Ovary (tissue), 7 donors: ENCODE measurements at regions not wholly inside any gene's neighbourhood (a gene's known extent, or its start where the extent isn't known, plus 50 kb on each side); places are given as distances from the start of the nearest gene placed in this dataset.
"Not testable (repeated sequence)": the region's sequence is repeated elsewhere in the genome, so short reads cannot be mapped to it uniquely, and the experiment has no call there.

ENCODE experiments used
- DNase-seq, 5 donors: peaks; one replicate each; pipeline ENCODE4 v3.0.0-alpha.2; 2019 to 2020
- H3K27ac ChIP-seq, 2 donors: fragments of 200-600 bp; one replicate each; pipeline versions ENCODE4 v1.5.1 to v1.8.0; 2019 to 2022
- H3K27me3 ChIP-seq: fragments of 200-600 bp; one replicate; pipeline ENCODE4 v1.8.0; 2022
- H3K36me3 ChIP-seq: fragments of 200-600 bp; sonication (generic); one replicate; pipeline ENCODE4 v1.5.1; 2019
- H3K4me1 ChIP-seq: one replicate; pipeline ENCODE4 v1.8.1; 2013; ENCODE audit warnings: mild to moderate bottlenecking, moderate library complexity; ENCODE audit not compliant: insufficient read depth
- H3K4me3 ChIP-seq: fragments of 200-600 bp; sonication (generic); one replicate; pipeline ENCODE4 v1.5.1; 2017
- H3K9me3 ChIP-seq, 2 donors: fragments of 200-600 bp in 1 of 2; sonication (generic) in 1 of 2; one replicate each; pipeline versions ENCODE4 v1.5.1 to v1.8.1; 2013 to 2019; ENCODE audit warnings: mild to moderate bottlenecking in 1 of 2, moderate library complexity in 1 of 2
- EP300 ChIP-seq: sonication (generic); formaldehyde crosslinking; IDR thresholded peaks from one replicate; pipeline ENCODE4 v1.6.1; 2017; ENCODE audit warnings: antibody characterized with exemption
- POLR2A ChIP-seq: fragments of 450-650 bp; IDR thresholded peaks from one replicate; pipeline ENCODE4 v1.6.1; 2017; ENCODE audit warnings: antibody characterized with exemption, mild to moderate bottlenecking, moderate library complexity
- WGBS, 3 donors: extraction: QIAGEN DNeasy Blood & Tissue Kit in 1 of 3; methylation state at CpG; one replicate each; pipeline versions ENCODE4 v1.1.5 to v1.1.7; 2013 to 2017; 5-methylcytosine and 5-hydroxymethylcytosine counted together
- intact Hi-C, 4 donors: fragments of 100-400 bp; cut with DNase I; formaldehyde crosslinking; loops; one replicate each; pipeline versions ENCODE4 v1.11.0 to v1.15.1; 2022 to 2023
- TF ChIP-seq, protein P1 (sequence below), 3 donors: fragments of 450-650 bp in 2 of 3; fragments of 200-600 bp in 1 of 3; IDR thresholded peaks; one replicate each; pipeline versions ENCODE4 v1.5.1 to v1.8.0; 2016 to 2022; ENCODE audit warnings: antibody characterized with exemption in 3 of 3, mild to moderate bottlenecking in 1 of 3
- donor health status: DM: no; HTN: no; CAD: no; lungs with moderate emphysema.
- donor health status: DM: no; HTN: no; CAD: no.
- donor health status: Bipolar disorder and iron deficiency.
- donor health status: DM: no; HTN: no; CAD: no.
- donor health status: DM: yes; HTN: yes; CAD: no.

- H3K4me3 ChIP-seq, result no peak overlapping the region
- intact Hi-C loops, result no loop called here
- no peaks in the 10 kb centered on the region for H3K9me3 ChIP-seq
- no peak overlapping the region for H3K27ac ChIP-seq
- no peaks in the 10 kb centered on the region for H3K27me3 ChIP-seq
- no peak for DNase-seq
- TF ChIP-seq POLR2A (no peak), EP300 (no peak)
- TF ChIP-seq, protein P1, sequence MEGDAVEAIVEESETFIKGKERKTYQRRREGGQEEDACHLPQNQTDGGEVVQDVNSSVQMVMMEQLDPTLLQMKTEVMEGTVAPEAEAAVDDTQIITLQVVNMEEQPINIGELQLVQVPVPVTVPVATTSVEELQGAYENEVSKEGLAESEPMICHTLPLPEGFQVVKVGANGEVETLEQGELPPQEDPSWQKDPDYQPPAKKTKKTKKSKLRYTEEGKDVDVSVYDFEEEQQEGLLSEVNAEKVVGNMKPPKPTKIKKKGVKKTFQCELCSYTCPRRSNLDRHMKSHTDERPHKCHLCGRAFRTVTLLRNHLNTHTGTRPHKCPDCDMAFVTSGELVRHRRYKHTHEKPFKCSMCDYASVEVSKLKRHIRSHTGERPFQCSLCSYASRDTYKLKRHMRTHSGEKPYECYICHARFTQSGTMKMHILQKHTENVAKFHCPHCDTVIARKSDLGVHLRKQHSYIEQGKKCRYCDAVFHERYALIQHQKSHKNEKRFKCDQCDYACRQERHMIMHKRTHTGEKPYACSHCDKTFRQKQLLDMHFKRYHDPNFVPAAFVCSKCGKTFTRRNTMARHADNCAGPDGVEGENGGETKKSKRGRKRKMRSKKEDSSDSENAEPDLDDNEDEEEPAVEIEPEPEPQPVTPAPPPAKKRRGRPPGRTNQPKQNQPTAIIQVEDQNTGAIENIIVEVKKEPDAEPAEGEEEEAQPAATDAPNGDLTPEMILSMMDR (IDR thresholded peaks at IDR 0.05), result no peak
- H3K36me3 ChIP-seq, result no peaks in the 10 kb centered on the region
- WGBS, 3 donors, result 83 to 89% (median 89%) methylated on average over 7 of the region's 7 CpGs
- no peaks in the 10 kb centered on the region for H3K4me1 ChIP-seq
These were observed 94.3 kb upstream of the ITGB1 start for GRCh38 chr10:33052263-33052875.

DNA sequence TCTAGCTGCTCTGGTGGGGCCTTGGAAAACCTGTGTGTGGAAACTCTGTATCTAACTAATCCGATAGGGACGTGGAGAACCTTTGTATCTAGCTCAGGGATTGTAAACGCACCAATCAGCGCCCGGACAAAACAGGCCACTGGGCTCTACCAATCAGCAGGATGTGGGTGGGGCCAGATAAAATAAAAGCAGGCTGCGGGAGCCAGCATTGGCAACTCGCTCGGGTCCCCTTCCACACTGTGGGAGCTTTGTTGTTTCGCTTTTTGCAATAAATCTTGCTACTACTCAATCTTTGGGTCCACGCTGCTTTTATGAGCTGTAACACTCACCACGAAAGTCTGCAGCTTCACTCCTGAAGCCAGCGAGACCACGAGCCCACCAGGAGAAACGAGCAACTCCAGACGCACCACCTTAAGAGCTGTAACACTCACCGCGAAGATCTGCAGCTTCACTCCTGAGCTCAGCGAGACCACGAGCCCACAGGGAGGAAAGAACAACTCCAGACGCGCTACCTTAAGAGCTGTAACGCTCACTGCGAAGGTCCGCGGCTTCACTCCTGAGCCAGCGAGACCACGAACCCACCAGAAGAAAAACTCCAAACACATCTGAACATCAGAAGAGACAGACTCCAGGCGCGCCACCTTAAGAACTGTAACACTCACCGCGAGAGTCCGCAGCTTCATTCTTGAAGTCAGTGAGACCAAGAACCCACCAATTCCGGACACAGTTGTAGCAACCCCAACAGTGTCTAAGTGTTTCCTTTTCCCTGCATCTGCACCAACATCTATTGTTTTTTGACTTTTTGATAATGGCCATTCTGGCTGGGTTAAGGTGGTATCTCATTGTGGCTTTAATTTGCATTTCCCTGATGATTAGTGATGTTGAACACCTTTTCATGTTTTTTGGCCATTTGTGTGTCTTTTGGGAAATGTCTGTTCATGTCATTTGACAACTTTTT is 92.2 kb upstream of the ITGB1 start:
- H3K36me3 ChIP-seq, H3K9me3 ChIP-seq, H3K27me3 ChIP-seq, H3K4me3 ChIP-seq, intact Hi-C loops, H3K4me1 ChIP-seq, H3K27ac ChIP-seq, DNase-seq: not testable (repeated sequence)
- WGBS, 3 donors, result 92 to 95% (median 93%) methylated on average over 33 of the region's 33 CpGs

DNA sequence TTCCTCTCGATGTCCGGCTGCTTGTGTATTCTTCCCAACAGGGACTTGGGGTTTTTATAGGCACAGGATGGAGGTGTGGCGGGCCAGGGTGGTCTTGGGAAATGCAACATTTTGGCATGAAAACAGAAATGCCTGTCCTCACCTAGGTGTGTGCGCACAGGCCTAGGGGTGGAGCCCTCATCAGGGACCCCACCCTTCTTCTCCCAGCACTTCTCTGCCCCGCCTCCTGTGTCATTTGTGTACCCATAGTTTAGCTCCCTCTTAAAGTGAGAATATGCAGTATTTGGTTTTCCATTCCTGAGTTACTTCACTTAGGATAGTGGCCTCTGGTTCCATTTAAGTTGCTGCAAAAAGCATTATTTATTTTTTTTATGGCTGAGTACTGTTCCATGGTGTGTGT is 90.2 kb upstream of the ITGB1 start:
- no peak for DNase-seq
- H3K36me3 ChIP-seq, result no peaks in the 10 kb centered on the region
- TF ChIP-seq POLR2A (no peak), EP300 (no peak)
- TF ChIP-seq, protein P1 (IDR thresholded peaks at IDR 0.05), result no peak
- intact Hi-C loops, result no loop called here
- H3K4me1 ChIP-seq, result no peaks in the 10 kb centered on the region
- H3K9me3 ChIP-seq, result no peaks in the 10 kb centered on the region
- H3K27ac ChIP-seq, result no peak overlapping the region
- WGBS, 3 donors, result 97 to 100% (median 99%) methylated on average over 5 of the region's 5 CpGs
- no peak overlapping the region for H3K4me3 ChIP-seq
- no peaks in the 10 kb centered on the region for H3K27me3 ChIP-seq

DNA sequence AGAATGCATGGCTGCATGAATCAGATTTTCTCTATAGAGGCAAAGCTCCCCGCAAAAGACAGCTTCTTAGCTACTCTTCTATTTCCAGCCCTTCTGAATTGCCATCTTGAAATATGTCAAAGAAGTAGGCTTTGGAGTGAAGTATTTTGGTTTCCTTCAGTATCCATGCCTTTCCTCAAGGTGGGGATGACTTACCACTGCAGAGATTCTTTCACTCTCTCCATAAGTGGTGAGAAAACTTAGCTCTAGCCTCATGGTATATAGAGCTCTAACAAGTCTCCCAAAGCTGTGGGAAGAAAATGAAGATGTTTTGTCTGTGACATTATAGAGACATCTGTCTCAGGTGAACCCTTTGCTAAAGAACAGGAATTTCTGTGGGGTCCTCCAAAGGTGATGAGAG is 89.6 kb upstream of the ITGB1 start:
- 90 to 96% (median 95%) methylated on average over 1 of the region's 1 CpG for WGBS, 3 donors
- intact Hi-C loops, result no loop called here
- no peaks in the 10 kb centered on the region for H3K36me3 ChIP-seq
- no peak for TF ChIP-seq POLR2A
- no peak for TF ChIP-seq EP300
- TF ChIP-seq, protein P1 (IDR thresholded peaks at IDR 0.05), result no peak
- no peak overlapping the region for H3K27ac ChIP-seq
- DNase-seq, result no peak
- H3K4me1 ChIP-seq, result no peaks in the 10 kb centered on the region
- H3K9me3 ChIP-seq, result no peaks in the 10 kb centered on the region
- no peak overlapping the region for H3K4me3 ChIP-seq
- H3K27me3 ChIP-seq, result no peaks in the 10 kb centered on the region

DNA sequence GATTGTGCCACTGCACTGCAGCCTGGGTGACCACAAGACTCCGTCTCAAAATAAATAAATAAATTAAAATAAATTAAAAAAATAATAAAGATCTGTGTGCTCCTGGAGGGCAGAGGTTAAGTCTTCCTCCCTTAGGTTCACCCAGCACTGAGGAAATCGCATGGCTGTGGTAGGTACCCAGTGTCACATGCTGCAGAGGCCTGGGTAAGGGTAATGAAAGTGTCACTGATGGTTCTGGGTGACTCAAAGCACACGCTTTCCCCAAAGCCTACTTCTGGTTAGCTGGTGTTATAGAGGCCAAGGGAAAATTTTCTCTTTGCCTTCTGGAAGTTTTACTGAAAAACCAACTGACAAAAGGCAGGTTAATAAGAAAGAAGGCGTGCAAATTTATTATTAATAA is 88.8 kb upstream of the ITGB1 start:
- TF ChIP-seq POLR2A (no peak), EP300 (no peak)
- TF ChIP-seq, protein P1 (IDR thresholded peaks at IDR 0.05), result no peak
- no peak overlapping the region for H3K4me3 ChIP-seq
- DNase-seq, result no peak
- no peak overlapping the region for H3K27ac ChIP-seq
- WGBS, 3 donors, result 93 to 96% (median 94%) methylated on average over 4 of the region's 4 CpGs
- H3K36me3 ChIP-seq, result no peaks in the 10 kb centered on the region
- intact Hi-C loops, result no loop called here
- no peaks in the 10 kb centered on the region for H3K9me3 ChIP-seq
- no peaks in the 10 kb centered on the region for H3K4me1 ChIP-seq
- H3K27me3 ChIP-seq, result no peaks in the 10 kb centered on the region
